ENCODE measurements at regions not wholly inside any gene's neighbourhood (a gene's known extent, or its start where the extent isn't known, plus 50 kb on each side); places are given as distances from the start of the nearest gene placed in this dataset.

DNA sequence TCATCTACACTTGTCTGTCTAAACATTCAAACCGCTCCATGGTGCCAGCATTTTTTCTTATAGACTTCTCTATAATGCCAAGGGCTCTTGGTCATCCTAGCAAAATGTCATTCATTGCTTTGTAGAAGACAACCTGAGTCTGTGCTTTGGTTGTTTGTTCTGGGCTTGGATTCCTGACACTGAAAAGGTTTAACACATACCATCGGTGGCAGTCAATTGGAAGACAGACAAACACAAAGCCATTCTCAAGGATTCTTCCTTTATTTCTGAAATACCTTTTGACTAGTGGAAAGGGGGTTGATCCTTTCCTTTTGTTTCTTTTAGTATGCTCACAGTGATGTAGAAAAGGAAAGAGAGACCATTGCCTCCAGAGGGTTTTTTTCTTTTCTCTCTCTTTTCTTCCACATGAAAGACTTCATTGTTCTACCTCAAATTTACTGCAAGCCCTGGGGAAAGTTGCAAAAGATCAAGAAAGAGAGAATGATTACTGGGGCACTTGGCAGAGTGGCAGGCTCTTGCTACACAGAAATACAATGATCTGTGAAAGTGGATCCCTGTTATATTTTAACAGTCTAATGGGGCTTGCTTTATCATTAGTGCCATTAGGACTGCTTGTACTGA, 66.4 kb upstream of the TMC1 start:
- no peak for TF ChIP-seq EZH2phosphoT487 (IDR thresholded peaks at IDR 0.05; ENCODE audit: borderline replicate concordance, low read length)
- TF ChIP-seq, protein P1, sequence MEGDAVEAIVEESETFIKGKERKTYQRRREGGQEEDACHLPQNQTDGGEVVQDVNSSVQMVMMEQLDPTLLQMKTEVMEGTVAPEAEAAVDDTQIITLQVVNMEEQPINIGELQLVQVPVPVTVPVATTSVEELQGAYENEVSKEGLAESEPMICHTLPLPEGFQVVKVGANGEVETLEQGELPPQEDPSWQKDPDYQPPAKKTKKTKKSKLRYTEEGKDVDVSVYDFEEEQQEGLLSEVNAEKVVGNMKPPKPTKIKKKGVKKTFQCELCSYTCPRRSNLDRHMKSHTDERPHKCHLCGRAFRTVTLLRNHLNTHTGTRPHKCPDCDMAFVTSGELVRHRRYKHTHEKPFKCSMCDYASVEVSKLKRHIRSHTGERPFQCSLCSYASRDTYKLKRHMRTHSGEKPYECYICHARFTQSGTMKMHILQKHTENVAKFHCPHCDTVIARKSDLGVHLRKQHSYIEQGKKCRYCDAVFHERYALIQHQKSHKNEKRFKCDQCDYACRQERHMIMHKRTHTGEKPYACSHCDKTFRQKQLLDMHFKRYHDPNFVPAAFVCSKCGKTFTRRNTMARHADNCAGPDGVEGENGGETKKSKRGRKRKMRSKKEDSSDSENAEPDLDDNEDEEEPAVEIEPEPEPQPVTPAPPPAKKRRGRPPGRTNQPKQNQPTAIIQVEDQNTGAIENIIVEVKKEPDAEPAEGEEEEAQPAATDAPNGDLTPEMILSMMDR (conservative IDR thresholded peaks at IDR 0.05; ENCODE audit: low read depth, low read length) = no peak

Measured in PC-3 (cell line).